ENCODE measurements at regions not wholly inside any gene's neighbourhood (a gene's known extent, or its start where the extent isn't known, plus 50 kb on each side); places are given as distances from the start of the nearest gene placed in this dataset.

DNA sequence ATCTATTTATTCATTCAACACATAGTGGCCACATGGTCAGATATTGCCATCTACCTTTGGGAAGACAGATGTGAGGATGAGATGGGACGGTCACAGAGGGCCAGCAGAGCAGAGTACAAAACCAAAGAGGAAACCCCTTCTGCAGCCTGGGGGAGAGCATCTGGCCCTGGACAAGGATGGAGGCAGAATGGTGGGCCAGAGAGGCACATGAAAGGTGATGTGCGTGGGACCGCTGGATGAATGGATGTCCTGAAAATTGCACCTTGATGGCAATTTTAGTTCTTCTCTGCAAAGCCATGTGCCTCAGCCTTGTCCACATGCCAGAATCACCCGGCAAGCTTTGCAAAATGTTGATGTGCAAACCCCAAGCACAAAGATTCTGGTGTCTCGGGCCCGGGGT is 77.4 kb upstream of the CD93 start:
- H3K27me3 ChIP-seq, result no peaks in the 10 kb centered on the region
- no peaks in the 10 kb centered on the region for H3K36me3 ChIP-seq
- no peaks in the 10 kb centered on the region for H3K9me3 ChIP-seq
- peak in 1 of 2 donors; percentile 17 for DNase-seq
- TF ChIP-seq, protein P1, sequence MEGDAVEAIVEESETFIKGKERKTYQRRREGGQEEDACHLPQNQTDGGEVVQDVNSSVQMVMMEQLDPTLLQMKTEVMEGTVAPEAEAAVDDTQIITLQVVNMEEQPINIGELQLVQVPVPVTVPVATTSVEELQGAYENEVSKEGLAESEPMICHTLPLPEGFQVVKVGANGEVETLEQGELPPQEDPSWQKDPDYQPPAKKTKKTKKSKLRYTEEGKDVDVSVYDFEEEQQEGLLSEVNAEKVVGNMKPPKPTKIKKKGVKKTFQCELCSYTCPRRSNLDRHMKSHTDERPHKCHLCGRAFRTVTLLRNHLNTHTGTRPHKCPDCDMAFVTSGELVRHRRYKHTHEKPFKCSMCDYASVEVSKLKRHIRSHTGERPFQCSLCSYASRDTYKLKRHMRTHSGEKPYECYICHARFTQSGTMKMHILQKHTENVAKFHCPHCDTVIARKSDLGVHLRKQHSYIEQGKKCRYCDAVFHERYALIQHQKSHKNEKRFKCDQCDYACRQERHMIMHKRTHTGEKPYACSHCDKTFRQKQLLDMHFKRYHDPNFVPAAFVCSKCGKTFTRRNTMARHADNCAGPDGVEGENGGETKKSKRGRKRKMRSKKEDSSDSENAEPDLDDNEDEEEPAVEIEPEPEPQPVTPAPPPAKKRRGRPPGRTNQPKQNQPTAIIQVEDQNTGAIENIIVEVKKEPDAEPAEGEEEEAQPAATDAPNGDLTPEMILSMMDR (IDR thresholded peaks at IDR 0.05), result no peak
- intact Hi-C loops (cut with DNase I; ENCODE audit: low total_unique reads), result loop anchor here (10.0 kb wide), 1 partner anchor 71 kb away; no protein-coding TSS in a partner anchor
- peak overlapping the region in 1 of 2 donors; percentile 66 for H3K27ac ChIP-seq
- peaks cover 0 to 57% (median 44%) of the 10 kb centered on the region in 4 donors for H3K4me1 ChIP-seq
- no peak overlapping the region for H3K4me3 ChIP-seq

DNA sequence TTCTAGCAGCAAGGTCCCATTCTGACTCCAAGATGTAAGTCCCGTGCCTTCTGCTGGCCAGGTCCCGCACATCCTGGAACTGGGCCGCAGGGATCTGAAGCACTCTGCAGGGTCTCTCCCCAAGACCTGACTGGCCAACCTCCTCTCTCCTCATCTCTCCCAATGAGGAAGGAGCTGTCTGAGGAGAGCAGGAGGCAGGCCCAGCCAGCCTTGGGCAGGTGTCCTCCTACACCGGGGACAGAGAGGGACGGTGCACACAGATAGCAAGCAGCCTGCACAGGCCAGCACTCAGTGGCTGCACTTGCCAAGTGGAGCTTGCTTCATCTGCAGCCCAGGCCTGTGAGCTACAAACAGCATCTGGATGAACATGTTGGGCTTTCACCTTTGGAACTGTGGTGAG is 76.8 kb upstream of the CD93 start:
- DNase-seq, result no peak
- no peaks in the 10 kb centered on the region for H3K36me3 ChIP-seq
- H3K27me3 ChIP-seq, result no peaks in the 10 kb centered on the region
- intact Hi-C loops (cut with DNase I; ENCODE audit: low total_unique reads), result loop anchor here (10.0 kb wide), 1 partner anchor 72 kb away; no protein-coding TSS in a partner anchor
- no peaks in the 10 kb centered on the region for H3K9me3 ChIP-seq
- TF ChIP-seq, protein P1 (IDR thresholded peaks at IDR 0.05), result no peak
- no peak overlapping the region for H3K27ac ChIP-seq
- peaks cover 0 to 64% (median 44%) of the 10 kb centered on the region in 4 donors for H3K4me1 ChIP-seq
- no peak overlapping the region for H3K4me3 ChIP-seq

DNA sequence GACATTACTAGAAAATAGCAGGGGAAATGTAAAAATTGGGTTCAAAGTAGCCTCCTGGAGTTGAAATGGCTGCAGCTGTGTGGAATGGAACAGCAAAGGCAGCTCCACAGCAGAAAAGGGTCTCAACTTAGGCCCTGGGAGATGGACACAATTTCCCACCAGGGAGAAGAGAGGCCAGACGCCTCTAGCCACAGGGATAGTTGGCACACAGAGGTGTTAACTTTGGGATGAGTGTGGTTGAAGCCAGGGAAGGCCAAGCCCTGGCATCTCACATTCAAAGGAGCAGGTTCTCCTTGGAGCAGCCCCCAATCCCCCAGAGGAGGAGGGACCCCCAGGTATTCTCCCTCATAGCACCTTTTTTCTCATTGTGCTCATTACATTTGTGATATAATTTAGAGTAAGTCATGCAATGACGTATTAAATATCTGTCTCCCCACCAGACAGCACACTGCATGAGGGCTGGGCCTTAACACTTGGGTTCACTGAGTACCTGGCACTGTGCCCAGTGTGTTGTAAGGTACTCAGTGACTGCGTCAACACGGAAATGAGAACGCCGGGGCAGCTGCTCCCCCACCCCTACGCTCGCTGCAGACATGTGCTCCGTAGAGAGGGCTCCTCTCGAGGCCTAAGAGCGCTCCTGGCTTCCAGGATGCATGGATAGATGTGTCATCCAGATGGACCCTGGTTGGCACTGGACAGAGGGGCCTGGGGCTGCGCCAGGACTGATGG is 76.0 kb upstream of the CD93 start:
- no peak overlapping the region for H3K4me3 ChIP-seq
- no peaks in the 10 kb centered on the region for H3K9me3 ChIP-seq
- peak overlapping the region; percentile 90 to 91 for H3K27ac ChIP-seq
- TF ChIP-seq, protein P1 (IDR thresholded peaks at IDR 0.05), result no peak
- H3K27me3 ChIP-seq, result no peaks in the 10 kb centered on the region
- intact Hi-C loops (cut with DNase I; ENCODE audit: low total_unique reads), result loop anchor here (10.0 kb wide), 1 partner anchor 73 kb away; no protein-coding TSS in a partner anchor
- peaks cover 0 to 72% (median 46%) of the 10 kb centered on the region in 4 donors for H3K4me1 ChIP-seq
- DNase-seq, result peak; percentile 88 to 89
- no peaks in the 10 kb centered on the region for H3K36me3 ChIP-seq

DNA sequence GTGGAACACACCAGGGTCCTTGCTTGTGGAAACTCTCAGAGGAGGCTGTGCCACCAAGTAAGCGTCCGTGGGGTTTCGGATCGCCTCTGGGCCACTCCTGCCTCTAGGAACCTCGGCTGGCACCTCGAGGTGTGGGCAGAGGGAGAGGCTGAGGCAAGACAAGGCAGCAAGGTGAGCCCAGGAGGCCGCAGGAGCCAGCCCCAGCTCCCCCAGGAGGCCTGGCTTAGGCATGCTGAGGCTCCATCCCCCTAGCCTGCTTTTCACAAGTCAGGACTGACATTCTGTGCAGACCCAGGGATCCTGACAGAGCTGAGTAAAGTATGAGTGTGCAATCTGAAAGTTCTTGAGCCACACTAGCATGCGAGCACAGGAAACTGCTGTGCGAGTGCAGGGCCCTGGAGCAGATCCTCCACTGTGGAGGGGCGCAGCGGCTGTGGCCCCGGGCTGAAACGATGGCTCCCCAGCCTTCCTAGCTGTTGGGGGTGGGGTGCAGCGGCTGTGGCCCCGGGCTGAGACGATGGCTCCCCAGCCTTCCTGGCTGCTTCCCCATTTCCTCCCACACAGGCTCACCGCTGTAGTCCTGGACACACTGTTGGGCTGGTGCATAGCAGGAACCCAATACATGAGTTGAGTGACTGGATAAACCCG is 75.2 kb upstream of the CD93 start:
- H3K4me3 ChIP-seq, result no peak overlapping the region
- peak in 1 of 2 donors; percentile 71 for DNase-seq
- TF ChIP-seq, protein P1 (IDR thresholded peaks at IDR 0.05), result no peak
- peaks cover 0 to 79% (median 53%) of the 10 kb centered on the region in 4 donors for H3K4me1 ChIP-seq
- no peaks in the 10 kb centered on the region for H3K27me3 ChIP-seq
- H3K36me3 ChIP-seq, result no peaks in the 10 kb centered on the region
- no peaks in the 10 kb centered on the region for H3K9me3 ChIP-seq
- peak overlapping the region; percentile 90 to 91 for H3K27ac ChIP-seq
- intact Hi-C loops (cut with DNase I; ENCODE audit: low total_unique reads), result loop anchor here (10.0 kb wide), 1 partner anchor 73 kb away; no protein-coding TSS in a partner anchor

DNA sequence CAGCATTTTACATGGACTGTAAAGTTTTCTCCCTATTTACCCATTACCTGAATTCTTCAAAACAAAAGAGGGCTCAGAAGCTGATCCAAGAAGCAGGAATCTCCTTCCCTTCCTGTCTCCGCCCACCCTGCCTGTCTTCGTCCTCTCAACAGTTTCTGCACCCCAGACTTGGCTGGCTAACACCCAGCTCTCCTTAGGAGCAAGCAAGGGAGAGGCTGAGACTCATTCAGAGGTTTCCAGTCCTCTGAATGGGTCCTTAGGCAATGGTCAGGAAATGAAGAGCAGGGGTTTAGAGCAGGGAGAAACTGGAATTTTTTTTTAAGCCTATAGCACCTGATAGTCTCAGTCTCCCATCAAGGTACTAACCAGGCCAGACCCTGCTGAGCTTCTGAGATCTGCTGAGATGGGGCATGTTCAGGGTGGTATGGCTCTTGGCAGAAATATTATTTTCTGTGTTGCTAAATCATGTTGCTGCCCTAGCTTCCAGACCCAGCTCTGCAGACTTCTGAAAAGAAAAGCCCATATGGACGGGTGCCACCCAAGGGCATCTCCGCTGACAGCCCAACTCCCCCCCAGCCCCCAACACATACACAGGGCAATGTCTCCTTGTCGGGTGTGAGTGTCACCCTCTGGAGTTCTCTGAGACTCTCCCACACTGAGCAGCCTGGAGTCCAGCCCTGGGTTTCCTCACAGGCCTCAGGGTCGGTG is 74.6 kb upstream of the CD93 start:
- intact Hi-C loops (cut with DNase I; ENCODE audit: low total_unique reads), result loop anchor here (10.0 kb wide), 1 partner anchor 74 kb away; no protein-coding TSS in a partner anchor
- Histone ChIP-seq H3K27ac (peak overlapping the region; percentile 90 to 91), H3K4me1 (peaks cover 0 to 86% (median 59%) of the 10 kb centered on the region in 4 donors), H3K27me3 (no peaks in the 10 kb centered on the region), H3K9me3 (no peaks in the 10 kb centered on the region), H3K36me3 (no peaks in the 10 kb centered on the region), H3K4me3 (no peak overlapping the region)
- TF ChIP-seq, protein P1 (IDR thresholded peaks at IDR 0.05), result no peak
- no peak for DNase-seq

All from tibial artery (tissue), 4 donors.